ENCODE measurements at regions not wholly inside any gene's neighbourhood (a gene's known extent, or its start where the extent isn't known, plus 50 kb on each side); places are given as distances from the start of the nearest gene placed in this dataset.

GRCh38 chr22:46052331-46052771, 75.4 kb upstream of the WNT7B start:
- TF ChIP-seq CTCF (IDR thresholded peaks at IDR 0.05; ENCODE audit: extremely low read depth, missing control alignments): no peak
- no peak for DNase-seq (ENCODE audit: low spot score)

DNA sequence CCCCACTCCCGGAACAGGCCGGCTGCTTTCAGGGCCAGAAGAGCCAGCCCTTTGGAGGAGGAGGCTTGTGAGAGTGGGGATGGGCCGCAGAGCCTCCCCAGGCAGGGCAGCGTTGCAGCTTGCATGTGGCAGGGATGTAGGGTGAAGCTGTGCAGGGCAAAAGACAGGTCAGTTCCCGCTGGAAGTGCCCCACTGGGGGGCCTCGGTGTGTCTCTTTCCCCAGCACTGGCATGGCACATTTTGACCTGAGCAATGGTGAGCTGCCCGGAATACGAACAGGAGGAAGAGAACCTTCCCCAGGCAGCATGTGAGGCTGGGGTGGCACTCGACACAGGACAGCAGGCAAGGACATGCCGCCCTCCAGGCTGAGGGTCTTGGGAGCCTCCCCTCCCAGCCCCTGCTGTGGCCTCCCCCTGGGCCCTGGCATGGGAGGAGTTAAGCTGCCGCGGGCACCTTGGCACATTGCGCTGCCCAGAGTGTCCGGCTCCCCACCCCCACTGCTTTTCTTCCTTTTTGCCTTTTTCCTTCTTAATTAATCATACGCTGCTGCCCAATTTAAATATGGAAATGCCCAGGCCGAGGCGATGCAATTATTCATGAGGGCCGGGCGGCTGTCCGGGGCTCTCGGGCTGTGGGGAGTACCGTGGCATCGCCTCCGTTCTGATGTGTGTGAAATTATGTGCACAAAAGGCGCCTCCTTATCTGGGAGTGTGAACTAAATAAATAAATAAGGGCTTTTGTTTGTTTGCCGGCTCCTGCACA, 76.0 kb upstream of the WNT7B start:
- TF ChIP-seq CTCF (IDR thresholded peaks at IDR 0.05; ENCODE audit: extremely low read depth, missing control alignments): no peak
- DNase-seq (ENCODE audit: low spot score): no peak

GRCh38 chr22:46053563-46054090, 76.7 kb upstream of the WNT7B start:
- TF ChIP-seq CTCF (IDR thresholded peaks at IDR 0.05; ENCODE audit: extremely low read depth, missing control alignments): no peak
- peak; percentile 68 for DNase-seq (ENCODE audit: low spot score)

GRCh38 chr22:46054091-46055073, 77.4 kb upstream of the WNT7B start:
- TF ChIP-seq CTCF (IDR thresholded peaks at IDR 0.05; ENCODE audit: extremely low read depth, missing control alignments): no peak
- DNase-seq (ENCODE audit: low spot score): peak; percentile 66

DNA sequence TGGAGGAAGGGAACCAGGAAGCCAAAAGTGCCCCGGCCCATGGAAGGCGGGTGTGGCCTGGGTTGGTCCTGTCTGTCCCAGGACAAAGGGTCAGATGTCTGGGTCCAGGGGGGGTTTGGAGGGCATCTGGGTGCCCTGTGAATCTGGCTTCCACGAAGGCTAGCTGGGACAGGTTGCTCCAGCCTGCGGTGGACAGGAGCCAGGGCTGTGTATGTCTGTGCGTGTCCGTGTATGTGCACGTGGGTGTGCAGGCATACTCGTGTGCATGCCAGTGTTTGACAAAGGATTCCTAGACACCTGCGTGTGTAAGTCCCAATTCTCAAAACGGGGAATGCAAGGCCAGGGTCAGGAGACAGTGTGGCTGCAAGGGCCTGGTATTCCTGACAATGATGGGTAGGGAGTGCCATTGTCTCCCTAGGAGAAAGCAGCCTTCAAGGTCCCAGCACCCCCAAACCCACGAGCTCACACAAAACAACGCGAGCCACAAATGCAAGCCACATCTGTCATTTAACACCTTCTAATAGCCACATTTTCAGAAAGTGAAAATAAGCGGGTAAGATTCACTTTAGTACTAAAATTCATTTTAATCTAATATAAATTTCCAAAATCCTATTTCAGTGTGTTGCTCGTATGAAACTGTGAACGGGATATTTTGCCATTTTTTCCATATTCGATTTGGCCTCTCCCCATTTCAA, 78.4 kb upstream of the WNT7B start:
- TF ChIP-seq CTCF (IDR thresholded peaks at IDR 0.05; ENCODE audit: extremely low read depth, missing control alignments): no peak
- no peak for DNase-seq (ENCODE audit: low spot score)

- no peak for TF ChIP-seq CTCF (IDR thresholded peaks at IDR 0.05; ENCODE audit: extremely low read depth, missing control alignments)
- no peak for DNase-seq (ENCODE audit: low spot score)
Observed at GRCh38 chr22:46055911-46056545, 79.1 kb upstream of the WNT7B start.

Data from GM20000 (cell line).